ENCODE measurements at regions not wholly inside any gene's neighbourhood (a gene's known extent, or its start where the extent isn't known, plus 50 kb on each side); places are given as distances from the start of the nearest gene placed in this dataset.

- TF ChIP-seq CTCF (conservative IDR thresholded peaks at IDR 0.05 in 1 of 2, IDR thresholded peaks at IDR 0.05 in 1 of 2; ENCODE audit: extremely low read depth in 1 of 2, insufficient read depth in 1 of 2, low read depth in 1 of 2, low read length in 2 of 2), result no peak
- TF ChIP-seq EZH2 (IDR thresholded peaks at IDR 0.05; ENCODE audit: borderline replicate concordance, low read length), result no peak
Measured at GRCh38 chr5:156201788-156202403, 125.1 kb upstream of the SGCD start.
